Epithelial cell of esophagus (primary cell): ENCODE measurements at regions not wholly inside any gene's neighbourhood (a gene's known extent, or its start where the extent isn't known, plus 50 kb on each side); places are given as distances from the start of the nearest gene placed in this dataset.

Source experiments
- DNase-seq: peaks from one replicate; pipeline ENCODE4 v3.0.0; 2010; ENCODE audit warnings: low read depth
- H3K4me3 ChIP-seq: 2 replicates; pipeline ENCODE4 v1.5.1; 2011; ENCODE audit warnings: mild to moderate bottlenecking, low read length, control low read depth
- CTCF ChIP-seq: IDR thresholded peaks from 2 replicates; pipeline ENCODE4 v1.5.1; 2011; ENCODE audit warnings: low read depth, mild to moderate bottlenecking, low read length, control low read depth, inconsistent platforms; ENCODE audit not compliant: insufficient read depth; ENCODE audit errors: missing control alignments

- no peak overlapping the region for H3K4me3 ChIP-seq
- no peak for DNase-seq
- no peak for TF ChIP-seq CTCF
These were observed 658.7 kb downstream of the SLITRK1 start for GRCh38 chr13:83223546-83223945.

DNA sequence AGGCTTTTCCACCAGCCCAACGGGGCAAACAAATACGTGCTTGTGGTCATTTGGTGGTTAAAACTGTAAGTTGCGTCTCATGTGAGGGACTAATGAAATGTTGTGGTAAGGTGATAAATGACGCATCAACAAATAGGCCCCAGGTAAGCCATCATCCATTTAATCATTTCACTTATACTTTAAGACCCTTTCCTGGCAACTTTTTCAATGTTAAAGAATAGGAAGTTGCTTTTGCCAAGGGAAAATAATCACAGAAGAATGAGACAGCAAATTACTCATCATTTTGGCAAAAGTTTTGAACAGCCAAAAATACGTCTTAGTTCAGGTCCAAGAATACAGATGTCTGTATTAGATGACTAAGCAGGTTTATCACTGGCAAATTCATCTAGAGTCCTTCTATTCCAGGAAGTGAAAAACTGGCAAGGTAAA is 660.4 kb downstream of the SLITRK1 start:
- peak; percentile 81 for DNase-seq
- no peak for TF ChIP-seq CTCF
- no peak overlapping the region for H3K4me3 ChIP-seq

DNA sequence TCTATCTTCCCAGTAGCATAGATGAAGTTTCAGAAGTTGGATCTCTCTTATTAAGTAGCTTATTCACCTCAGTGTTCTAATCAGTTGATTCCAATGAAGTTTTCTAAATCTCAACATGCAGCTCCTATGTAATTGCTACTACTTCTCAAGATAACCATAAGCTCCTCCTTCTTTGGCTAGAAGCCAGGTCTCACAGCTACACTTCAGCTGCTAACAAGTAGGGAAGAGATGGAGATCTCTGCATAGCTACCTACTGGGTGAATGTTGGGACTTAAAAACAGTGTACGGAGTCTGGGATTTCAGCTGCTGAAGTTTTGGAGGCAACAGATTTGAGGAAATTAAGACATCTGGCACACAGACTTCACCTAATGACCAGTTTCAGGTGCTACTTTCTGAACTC is 661.0 kb downstream of the SLITRK1 start:
- no peak overlapping the region for H3K4me3 ChIP-seq
- DNase-seq = peak; percentile 56
- no peak for TF ChIP-seq CTCF

DNA sequence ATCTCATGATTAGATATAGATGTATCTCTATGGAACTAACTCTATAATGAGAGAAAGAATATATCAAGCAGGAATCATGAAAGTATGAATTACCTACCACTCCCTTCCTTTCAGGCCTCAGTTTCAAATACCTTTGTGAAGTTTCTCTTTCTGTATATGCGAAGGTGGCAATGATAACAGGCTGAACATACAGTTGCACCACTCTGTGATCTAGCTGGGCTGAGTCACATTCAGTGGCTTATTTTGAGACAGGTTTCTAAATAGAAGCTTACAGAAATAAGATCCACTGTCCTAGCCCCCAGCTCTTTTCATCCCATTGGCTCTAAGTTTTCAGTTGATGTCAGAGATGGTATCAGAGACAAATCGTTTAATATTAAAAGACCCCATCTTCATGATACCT is 662.0 kb downstream of the SLITRK1 start:
- peak; percentile 78 for DNase-seq
- H3K4me3 ChIP-seq = no peak overlapping the region
- TF ChIP-seq CTCF = no peak

GRCh38 chr13:83219832-83220231 is 662.4 kb downstream of the SLITRK1 start:
- no peak for TF ChIP-seq CTCF

GRCh38 chr13:83216479-83217245 is 665.6 kb downstream of the SLITRK1 start:
- DNase-seq = no peak
- no peak for TF ChIP-seq CTCF
- H3K4me3 ChIP-seq = no peak overlapping the region

More at GRCh38 chr13:83219832-83220231, 662.4 kb downstream of the SLITRK1 start:
- DNase-seq = no peak
- no peak overlapping the region for H3K4me3 ChIP-seq

- no peak for TF ChIP-seq CTCF
- DNase-seq = peak; percentile 50
These were observed 666.6 kb downstream of the SLITRK1 start for GRCh38 chr13:83215627-83216026.

More at GRCh38 chr13:83215627-83216026, 666.6 kb downstream of the SLITRK1 start:
- no peak overlapping the region for H3K4me3 ChIP-seq
